HepG2 (cell line): ENCODE measurements at regions not wholly inside any gene's neighbourhood (a gene's known extent, or its start where the extent isn't known, plus 50 kb on each side); places are given as distances from the start of the nearest gene placed in this dataset.
"Not testable (repeated sequence)": the region's sequence is repeated elsewhere in the genome, so short reads cannot be mapped to it uniquely, and the experiment has no call there.

ENCODE experiments used
- CREB1 ChIP-seq, 2 experiments: fragments of 450-650 bp in 1 of 2; IDR thresholded peaks; 2 replicates each; pipeline ENCODE4 v1.6.1; 2016 to 2017; ENCODE audit warnings: control low read depth in 1 of 2, mild to moderate bottlenecking in 1 of 2, missing compliant biosample characterization in 1 of 2, missing genetic modification characterization in 1 of 2
- POLR2A ChIP-seq, 2 experiments: IDR thresholded peaks; 2 replicates each; pipeline ENCODE4 v1.6.1; 2011; ENCODE audit warnings: low read depth in 2 of 2, low read length in 2 of 2, mild to moderate bottlenecking in 1 of 2, moderate library complexity in 1 of 2; ENCODE audit not compliant: insufficient read depth in 1 of 2
- ZNF10 ChIP-seq: sonication (generic); formaldehyde crosslinking; IDR thresholded peaks from 2 replicates; pipeline ENCODE4 v1.4.0; 2020; ENCODE audit warnings: mild to moderate bottlenecking, low read depth, missing genetic modification reagents, borderline replicate concordance
- TF ChIP-seq, protein P1 (sequence below): sonication (generic); formaldehyde crosslinking; IDR thresholded peaks from 2 replicates; pipeline ENCODE4 v1.4.0; 2020; ENCODE audit warnings: missing genetic modification reagents
- TF ChIP-seq, protein P2 (sequence below): sonication (generic); formaldehyde crosslinking; IDR thresholded peaks from 2 replicates; pipeline ENCODE4 v1.5.0; 2020; ENCODE audit warnings: missing genetic modification reagents

DNA sequence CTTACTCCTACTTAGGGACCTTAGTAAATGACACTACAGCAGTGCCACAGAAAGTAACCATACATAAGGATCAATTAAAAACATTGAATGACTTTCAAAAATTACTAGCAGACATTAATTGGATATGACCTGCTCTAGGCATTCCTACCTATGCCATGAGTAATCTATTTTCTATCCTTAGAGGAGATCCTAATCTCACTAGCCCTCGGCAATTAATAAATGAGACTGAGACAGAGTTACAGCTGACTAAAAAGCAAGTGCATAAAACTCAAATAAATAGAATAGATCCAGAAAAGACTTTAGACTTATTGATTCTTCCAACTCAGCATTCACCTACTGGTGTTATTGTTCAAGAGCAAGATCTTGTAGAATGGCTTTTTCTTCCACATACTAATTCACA lies 141.1 kb upstream of the ZNF91 start:
- TF ChIP-seq ZNF10; CREB1 (IDR thresholded peaks at IDR 0.05); CREB1 (CRISPR knock-in tag; IDR thresholded peaks at IDR 0.05); POLR2A (IDR thresholded peaks at IDR 0.05; ENCODE audit: insufficient read depth in 1 of 2, low read depth in 2 of 2, low read length in 2 of 2): not testable (repeated sequence)
- TF ChIP-seq, protein P1, sequence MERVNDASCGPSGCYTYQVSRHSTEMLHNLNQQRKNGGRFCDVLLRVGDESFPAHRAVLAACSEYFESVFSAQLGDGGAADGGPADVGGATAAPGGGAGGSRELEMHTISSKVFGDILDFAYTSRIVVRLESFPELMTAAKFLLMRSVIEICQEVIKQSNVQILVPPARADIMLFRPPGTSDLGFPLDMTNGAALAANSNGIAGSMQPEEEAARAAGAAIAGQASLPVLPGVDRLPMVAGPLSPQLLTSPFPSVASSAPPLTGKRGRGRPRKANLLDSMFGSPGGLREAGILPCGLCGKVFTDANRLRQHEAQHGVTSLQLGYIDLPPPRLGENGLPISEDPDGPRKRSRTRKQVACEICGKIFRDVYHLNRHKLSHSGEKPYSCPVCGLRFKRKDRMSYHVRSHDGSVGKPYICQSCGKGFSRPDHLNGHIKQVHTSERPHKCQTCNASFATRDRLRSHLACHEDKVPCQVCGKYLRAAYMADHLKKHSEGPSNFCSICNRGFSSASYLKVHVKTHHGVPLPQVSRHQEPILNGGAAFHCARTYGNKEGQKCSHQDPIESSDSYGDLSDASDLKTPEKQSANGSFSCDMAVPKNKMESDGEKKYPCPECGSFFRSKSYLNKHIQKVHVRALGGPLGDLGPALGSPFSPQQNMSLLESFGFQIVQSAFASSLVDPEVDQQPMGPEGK = not testable (repeated sequence)
- TF ChIP-seq, protein P2, sequence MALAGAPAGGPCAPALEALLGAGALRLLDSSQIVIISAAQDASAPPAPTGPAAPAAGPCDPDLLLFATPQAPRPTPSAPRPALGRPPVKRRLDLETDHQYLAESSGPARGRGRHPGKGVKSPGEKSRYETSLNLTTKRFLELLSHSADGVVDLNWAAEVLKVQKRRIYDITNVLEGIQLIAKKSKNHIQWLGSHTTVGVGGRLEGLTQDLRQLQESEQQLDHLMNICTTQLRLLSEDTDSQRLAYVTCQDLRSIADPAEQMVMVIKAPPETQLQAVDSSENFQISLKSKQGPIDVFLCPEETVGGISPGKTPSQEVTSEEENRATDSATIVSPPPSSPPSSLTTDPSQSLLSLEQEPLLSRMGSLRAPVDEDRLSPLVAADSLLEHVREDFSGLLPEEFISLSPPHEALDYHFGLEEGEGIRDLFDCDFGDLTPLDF (CRISPR knock-in tag) = not testable (repeated sequence)
